ENCODE measurements at regions not wholly inside any gene's neighbourhood (a gene's known extent, or its start where the extent isn't known, plus 50 kb on each side); places are given as distances from the start of the nearest gene placed in this dataset.
"Not testable (repeated sequence)": the region's sequence is repeated elsewhere in the genome, so short reads cannot be mapped to it uniquely, and the experiment has no call there.

GRCh38 chr2:12024197-12024907 lies 277.9 kb downstream of the LPIN1 start:
- not testable (repeated sequence) for DNase-seq (ENCODE audit: low read depth in 2 of 2)

GRCh38 chr2:12027136-12027535 lies 280.7 kb downstream of the LPIN1 start:
- DNase-seq (ENCODE audit: low read depth in 2 of 2): peak; percentile 43 to 61

DNA sequence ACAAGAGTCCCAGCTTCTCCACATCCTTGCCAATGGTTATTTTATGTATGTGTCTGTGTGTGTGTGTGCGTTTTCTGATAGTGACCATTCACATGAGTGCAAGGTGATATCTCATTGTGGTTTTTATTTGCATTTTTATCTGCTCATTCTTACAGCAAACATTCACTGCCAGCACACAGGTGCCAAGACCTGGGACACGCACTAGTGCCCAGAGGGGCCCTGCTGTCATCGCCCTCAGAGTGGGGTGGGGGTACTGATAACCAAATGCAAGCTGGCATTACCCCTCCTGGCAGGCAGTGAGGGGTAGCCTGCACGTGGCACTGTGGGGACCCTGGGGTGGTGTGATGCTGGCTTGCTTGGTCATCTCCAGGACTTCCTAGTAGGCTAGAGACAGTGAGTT lies 285.4 kb downstream of the LPIN1 start:
- DNase-seq (ENCODE audit: low read depth in 2 of 2): no peak

- DNase-seq (ENCODE audit: low read depth in 2 of 2): no peak
These were observed 286.0 kb downstream of the LPIN1 start for GRCh38 chr2:12032398-12032797.

GRCh38 chr2:12032975-12033374 lies 286.5 kb downstream of the LPIN1 start:
- DNase-seq (ENCODE audit: low read depth in 2 of 2): no peak

GRCh38 chr2:12033494-12033893 lies 287.1 kb downstream of the LPIN1 start:
- DNase-seq (ENCODE audit: low read depth in 2 of 2): no peak

GRCh38 chr2:12034382-12034781 lies 287.9 kb downstream of the LPIN1 start:
- no peak for DNase-seq (ENCODE audit: low read depth in 2 of 2)

DNA sequence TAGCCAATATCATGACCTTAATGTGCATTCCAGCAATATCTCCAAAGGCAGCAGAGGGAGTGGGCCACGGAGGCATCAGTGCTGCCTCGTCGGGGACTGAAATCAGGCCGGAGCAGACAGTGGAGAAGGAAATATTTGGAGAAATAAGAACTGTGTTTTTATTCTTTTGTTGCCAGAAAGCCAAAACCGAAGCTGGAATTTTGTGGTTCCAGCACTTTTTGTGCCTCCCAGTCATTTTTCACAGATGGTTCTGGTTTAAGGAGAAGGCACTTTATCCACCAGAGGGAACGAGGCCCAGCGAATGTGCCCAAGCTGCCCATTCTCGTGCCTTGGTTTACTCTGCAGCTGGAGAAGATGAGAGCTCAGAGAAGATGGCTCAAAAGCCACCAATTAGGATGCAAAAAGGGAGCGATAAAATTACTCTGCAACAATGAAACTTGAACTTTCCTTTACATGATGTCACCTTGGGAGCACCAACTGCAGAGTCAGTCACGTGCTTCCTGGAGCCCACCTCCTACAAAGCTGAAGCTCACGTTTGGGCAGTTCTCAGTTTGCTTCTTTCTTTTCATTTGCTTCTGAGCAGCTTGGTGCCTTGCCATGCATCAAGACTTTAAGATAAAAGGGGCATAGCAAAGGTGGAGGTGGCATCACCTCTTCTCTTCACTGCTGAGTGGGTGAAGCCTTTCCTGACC lies 288.7 kb downstream of the LPIN1 start:
- DNase-seq (ENCODE audit: low read depth in 2 of 2): no peak

- no peak for DNase-seq (ENCODE audit: low read depth in 2 of 2)
These were observed 289.7 kb downstream of the LPIN1 start for GRCh38 chr2:12035956-12036639.

- no peak for DNase-seq (ENCODE audit: low read depth in 2 of 2)
These were observed 290.2 kb downstream of the LPIN1 start for GRCh38 chr2:12036640-12036983.

DNA sequence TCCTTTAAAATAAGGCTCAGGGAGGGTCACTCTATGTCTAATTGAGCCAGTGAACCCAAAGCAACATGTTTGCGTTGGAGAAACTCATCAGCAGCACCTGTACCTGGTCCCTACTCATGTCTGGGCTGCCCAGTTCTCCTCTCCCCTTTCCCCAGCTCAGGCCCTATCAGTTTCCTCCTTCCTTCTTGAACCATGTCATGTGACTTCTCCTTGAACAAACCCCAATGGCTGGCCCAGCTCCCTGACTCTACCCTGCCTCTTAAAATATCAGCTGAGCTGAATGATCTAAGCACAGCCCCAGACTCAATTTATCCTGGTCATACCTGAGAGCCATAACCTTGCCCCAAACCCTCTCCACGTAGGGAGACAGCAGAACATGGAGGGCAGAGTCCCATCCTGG lies 290.9 kb downstream of the LPIN1 start:
- no peak for DNase-seq (ENCODE audit: low read depth in 2 of 2)

GRCh38 chr2:12041236-12041635 lies 294.8 kb downstream of the LPIN1 start:
- DNase-seq (ENCODE audit: low read depth in 2 of 2): no peak

DNA sequence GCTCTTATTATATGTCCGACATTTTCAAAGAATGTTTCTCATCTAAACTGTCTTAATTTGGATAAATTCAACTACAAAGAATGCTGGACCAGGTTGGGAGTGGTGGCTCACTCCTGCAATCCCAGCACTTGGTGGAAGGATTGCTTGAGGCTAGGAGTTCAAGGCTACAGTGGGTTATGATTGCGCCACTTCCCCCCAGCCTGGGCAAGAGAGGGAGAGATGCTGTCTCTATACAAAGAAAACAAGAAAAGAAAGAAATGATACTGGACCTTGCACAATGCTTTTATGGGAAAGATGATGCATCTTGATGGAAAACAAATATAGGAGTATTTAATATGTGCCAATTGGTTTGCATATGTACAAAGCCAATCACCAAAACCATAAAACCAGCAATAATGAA lies 296.7 kb downstream of the LPIN1 start:
- no peak for DNase-seq (ENCODE audit: low read depth in 2 of 2)

DNA sequence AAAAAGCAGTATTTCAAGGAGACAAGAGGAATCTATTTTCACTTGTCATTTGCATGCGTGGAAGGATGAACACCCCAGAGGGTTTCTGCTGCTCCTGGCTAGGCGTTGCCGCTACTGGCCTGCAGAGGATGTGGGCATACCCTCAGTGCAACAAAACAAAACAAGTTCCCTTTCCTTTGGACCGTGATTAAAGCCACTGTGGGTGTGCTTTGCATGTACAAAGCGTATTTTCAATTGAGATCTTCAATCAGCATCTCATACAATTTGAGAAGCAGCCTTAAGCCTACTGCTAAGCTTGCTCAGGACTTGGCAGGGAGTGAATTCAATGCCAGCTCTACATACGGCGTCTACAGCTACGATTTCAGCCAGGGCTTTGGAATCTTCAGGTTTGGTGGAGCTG lies 298.4 kb downstream of the LPIN1 start:
- DNase-seq (ENCODE audit: low read depth in 2 of 2): no peak

DNA sequence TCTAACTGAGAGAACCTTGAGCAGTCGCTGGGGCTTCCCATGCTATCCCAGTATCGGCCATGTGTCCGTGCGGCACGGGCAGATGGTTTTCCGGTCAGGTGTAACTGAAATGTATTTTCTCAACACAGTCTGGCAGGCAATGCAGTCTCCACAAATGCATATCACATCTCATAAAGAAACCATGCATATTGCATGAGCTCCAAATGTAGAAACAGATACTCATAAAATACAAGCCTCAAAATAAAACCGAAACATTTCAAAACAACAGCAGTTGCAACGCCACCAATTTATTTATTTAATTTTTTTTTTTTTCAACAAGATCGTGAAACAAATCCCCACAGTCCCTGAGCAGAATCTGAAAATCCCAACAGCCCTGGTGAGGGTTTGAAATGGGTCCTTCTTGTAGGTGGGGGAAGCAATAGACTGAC lies 299.4 kb downstream of the LPIN1 start:
- no peak for DNase-seq (ENCODE audit: low read depth in 2 of 2)

- no peak for DNase-seq (ENCODE audit: low read depth in 2 of 2)
These were observed 300.2 kb downstream of the LPIN1 start for GRCh38 chr2:12046641-12047040.

DNA sequence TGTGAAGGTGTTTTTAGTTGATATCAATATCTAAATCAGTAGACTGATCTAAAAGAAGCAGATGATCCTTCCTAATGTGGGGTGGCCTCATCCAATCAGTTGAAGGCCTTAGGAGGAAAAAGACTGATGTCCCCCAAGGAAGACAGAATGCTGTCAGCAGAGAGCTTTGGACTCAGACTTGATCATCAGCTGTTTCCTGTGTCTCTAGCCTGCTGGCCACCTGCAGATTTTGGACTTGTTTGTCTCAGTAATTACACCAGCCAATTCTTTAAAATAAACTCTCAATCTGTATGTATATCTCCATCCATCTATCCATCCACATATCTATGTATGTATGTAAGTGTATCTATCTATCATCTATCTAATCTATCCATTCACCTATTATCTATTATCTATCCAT lies 301.3 kb downstream of the LPIN1 start:
- no peak for DNase-seq (ENCODE audit: low read depth in 2 of 2)

DNA sequence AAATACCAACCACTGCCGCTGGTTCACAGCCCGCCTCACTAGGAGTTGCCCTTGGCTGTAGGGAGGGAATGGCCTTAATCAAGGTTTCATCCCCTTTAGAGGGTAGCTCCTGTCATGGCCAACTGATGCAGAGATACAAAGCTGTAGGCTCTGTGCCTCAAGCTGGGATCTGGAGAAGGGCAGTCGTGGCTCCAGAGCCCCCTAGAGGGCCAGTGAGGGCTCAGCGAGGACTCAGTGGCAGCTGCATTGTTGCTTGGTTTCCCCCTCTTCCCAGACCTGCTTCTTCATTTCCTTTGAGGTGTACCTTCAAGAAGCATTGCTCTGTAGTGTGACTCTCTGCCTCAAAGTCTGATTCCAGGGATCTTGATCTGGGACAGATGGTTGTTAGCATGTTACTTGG lies 302.1 kb downstream of the LPIN1 start:
- DNase-seq (ENCODE audit: low read depth in 2 of 2): peak; percentile 5 to 13

DNA sequence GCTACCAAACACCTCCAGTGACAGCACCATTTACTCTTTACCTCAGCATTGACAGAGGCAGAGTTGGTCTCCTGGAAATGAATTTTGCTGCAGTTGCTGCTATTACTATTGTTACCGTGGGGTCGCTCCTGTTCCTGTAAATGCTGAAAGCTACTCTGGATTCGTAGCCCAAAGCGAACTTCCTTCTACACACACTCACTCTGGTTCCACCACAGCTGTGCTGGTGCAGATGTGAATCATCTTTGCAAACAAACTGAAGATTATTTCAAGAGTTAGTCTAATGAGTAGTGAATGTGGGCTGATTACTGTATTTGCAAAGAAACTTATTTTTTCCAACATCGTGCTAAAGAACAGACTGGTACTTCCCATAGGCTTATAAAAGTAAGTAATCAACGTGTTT lies 304.0 kb downstream of the LPIN1 start:
- peak; percentile 3 to 10 for DNase-seq (ENCODE audit: low read depth in 2 of 2)

DNA sequence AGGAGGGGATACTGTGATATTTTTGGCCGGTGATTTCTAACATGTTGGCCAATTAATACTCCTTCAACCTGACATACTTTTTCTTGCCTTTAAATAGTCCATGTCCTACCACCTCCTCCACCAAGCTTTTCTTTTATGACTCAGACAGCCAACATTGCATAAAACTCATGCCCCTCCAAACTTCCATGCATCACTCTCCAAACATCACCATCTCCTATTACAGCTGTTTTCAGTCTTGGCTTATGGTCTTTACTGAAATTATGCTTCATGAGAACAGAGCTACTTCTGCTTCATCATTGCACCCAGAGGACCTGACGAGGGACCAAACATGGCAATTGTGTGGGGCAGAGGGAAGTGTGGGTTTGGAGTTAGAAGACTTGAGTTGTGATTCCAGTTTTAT lies 305.4 kb downstream of the LPIN1 start:
- no peak for DNase-seq (ENCODE audit: low read depth in 2 of 2)

- DNase-seq (ENCODE audit: low read depth in 2 of 2): no peak
These were observed 306.4 kb downstream of the LPIN1 start for GRCh38 chr2:12052796-12053195.

GRCh38 chr2:12054956-12055618 lies 308.7 kb downstream of the LPIN1 start:
- DNase-seq (ENCODE audit: low read depth in 2 of 2): no peak

Measured in dermis microvascular lymphatic vessel endothelial cell (primary cell).